ENCODE measurements at regions not wholly inside any gene's neighbourhood (a gene's known extent, or its start where the extent isn't known, plus 50 kb on each side); places are given as distances from the start of the nearest gene placed in this dataset.

DNA sequence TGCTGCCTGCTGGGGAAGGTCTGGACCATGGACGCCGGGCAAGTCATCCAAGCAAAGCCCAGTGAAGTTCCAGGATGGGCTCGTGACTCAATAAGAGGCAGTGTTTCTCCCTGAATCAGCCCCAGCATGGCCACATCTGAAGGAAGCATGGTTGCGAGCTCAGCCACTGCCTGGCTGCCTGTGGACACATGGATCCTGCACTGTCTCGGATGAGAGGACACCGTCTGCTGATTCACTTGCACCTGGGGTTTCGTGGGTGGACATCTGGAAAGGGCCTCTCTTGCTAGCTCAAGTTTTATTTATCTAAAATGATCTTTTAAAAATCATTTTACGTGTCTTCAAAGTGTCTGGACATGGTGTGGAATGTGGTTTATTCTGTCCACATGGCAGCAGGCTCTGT lies 224.8 kb upstream of the FN1 start:
- TF ChIP-seq, protein P1, sequence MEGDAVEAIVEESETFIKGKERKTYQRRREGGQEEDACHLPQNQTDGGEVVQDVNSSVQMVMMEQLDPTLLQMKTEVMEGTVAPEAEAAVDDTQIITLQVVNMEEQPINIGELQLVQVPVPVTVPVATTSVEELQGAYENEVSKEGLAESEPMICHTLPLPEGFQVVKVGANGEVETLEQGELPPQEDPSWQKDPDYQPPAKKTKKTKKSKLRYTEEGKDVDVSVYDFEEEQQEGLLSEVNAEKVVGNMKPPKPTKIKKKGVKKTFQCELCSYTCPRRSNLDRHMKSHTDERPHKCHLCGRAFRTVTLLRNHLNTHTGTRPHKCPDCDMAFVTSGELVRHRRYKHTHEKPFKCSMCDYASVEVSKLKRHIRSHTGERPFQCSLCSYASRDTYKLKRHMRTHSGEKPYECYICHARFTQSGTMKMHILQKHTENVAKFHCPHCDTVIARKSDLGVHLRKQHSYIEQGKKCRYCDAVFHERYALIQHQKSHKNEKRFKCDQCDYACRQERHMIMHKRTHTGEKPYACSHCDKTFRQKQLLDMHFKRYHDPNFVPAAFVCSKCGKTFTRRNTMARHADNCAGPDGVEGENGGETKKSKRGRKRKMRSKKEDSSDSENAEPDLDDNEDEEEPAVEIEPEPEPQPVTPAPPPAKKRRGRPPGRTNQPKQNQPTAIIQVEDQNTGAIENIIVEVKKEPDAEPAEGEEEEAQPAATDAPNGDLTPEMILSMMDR (IDR thresholded peaks at IDR 0.05), result no peak
- no peak for TF ChIP-seq EZH2 (IDR thresholded peaks at IDR 0.05; ENCODE audit: borderline replicate concordance, insufficient read depth, low read depth, low read length, poor library complexity, severe bottlenecking)
